Right atrium auricular region (tissue), 2 donors: ENCODE measurements at regions not wholly inside any gene's neighbourhood (a gene's known extent, or its start where the extent isn't known, plus 50 kb on each side); places are given as distances from the start of the nearest gene placed in this dataset.

Source experiments
- DNase-seq: peaks from one replicate; pipeline ENCODE4 v3.0.0-alpha.2; 2019; ENCODE audit warnings: low spot score
- H3K27ac ChIP-seq, 2 donors: fragments of 200-600 bp; sonication (generic); 1 replicate in 1 of 2; 2 replicates in 1 of 2; pipeline ENCODE4 v1.5.1; 2016 to 2019
- H3K27me3 ChIP-seq, 2 donors: fragments of 200-600 bp; sonication (generic); one replicate each; pipeline versions ENCODE4 v1.5.1 to v1.6.0; 2017 to 2019
- H3K36me3 ChIP-seq: fragments of 200-600 bp; sonication (generic); one replicate; pipeline ENCODE4 v1.5.1; 2016
- H3K4me1 ChIP-seq, 2 donors: fragments of 200-600 bp; sonication (generic); one replicate each; pipeline versions ENCODE4 v1.5.1 to v1.6.0; 2017 to 2019
- H3K4me3 ChIP-seq, 2 donors: fragments of 200-600 bp; sonication (generic); 1 replicate in 1 of 2; 2 replicates in 1 of 2; pipeline ENCODE4 v1.5.1; 2017 to 2019; ENCODE audit warnings: mild to moderate bottlenecking in 1 of 2, moderate library complexity in 1 of 2
- H3K9me3 ChIP-seq, 2 donors: fragments of 200-600 bp; sonication (generic); one replicate each; pipeline ENCODE4 v1.5.1; 2019
- TF ChIP-seq, protein P1 (sequence below), 2 donors: fragments of 200-600 bp; sonication (generic); IDR thresholded peaks; one replicate each; pipeline ENCODE4 v1.5.1; 2019; ENCODE audit warnings: antibody characterized with exemption in 2 of 2

DNA sequence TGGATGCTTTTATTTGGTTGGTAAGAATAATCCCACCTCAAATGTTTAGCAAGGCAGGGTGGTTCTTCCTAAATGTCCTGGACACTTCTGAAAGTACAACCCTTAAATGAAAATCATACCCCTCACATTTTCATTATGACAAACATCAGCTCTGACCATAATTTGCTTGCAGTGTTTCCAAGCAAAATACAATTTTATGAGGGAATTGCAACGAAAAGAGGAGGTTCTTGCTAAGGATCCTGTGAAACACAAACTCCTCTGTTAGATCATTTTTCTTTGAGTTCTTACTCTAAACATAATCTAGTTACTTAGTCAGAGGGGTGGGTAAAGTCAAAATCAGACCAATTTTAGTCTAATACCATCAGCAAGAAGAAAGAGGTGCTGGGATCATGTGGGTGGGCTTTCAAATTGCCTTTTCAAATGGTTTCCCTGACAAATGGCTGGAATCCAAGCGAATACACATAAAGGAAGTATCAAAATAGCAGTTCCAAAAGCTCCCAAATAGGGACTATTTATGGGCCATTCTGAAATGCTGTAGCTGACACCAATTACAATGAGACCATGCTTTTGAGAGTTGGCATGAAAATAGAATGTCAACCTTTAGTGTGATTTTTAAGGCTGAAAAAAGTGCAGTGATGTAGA lies 164.9 kb upstream of the INHBA start:
- H3K27ac ChIP-seq, result no peak overlapping the region

DNA sequence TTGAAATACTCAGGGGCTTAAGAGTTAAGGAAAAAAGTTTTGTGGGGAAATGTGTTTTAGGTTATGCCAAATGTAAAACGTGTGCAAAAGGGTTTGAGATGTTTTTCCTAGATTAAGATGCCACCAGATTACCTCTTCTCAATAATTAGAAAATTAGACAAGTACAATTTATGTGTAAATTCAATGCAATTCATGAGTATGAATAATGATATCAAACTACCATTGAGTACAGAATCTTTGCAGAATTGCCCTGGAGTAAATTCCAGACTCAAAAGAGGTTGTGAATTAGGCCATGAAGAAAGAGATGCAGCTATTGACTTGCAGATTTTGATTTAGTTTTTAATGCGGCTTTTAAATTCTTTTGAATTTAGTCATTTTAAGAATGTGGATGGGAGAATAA lies 159.4 kb upstream of the INHBA start:
- TF ChIP-seq, protein P1, sequence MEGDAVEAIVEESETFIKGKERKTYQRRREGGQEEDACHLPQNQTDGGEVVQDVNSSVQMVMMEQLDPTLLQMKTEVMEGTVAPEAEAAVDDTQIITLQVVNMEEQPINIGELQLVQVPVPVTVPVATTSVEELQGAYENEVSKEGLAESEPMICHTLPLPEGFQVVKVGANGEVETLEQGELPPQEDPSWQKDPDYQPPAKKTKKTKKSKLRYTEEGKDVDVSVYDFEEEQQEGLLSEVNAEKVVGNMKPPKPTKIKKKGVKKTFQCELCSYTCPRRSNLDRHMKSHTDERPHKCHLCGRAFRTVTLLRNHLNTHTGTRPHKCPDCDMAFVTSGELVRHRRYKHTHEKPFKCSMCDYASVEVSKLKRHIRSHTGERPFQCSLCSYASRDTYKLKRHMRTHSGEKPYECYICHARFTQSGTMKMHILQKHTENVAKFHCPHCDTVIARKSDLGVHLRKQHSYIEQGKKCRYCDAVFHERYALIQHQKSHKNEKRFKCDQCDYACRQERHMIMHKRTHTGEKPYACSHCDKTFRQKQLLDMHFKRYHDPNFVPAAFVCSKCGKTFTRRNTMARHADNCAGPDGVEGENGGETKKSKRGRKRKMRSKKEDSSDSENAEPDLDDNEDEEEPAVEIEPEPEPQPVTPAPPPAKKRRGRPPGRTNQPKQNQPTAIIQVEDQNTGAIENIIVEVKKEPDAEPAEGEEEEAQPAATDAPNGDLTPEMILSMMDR (IDR thresholded peaks at IDR 0.05), result no peak
- no peak overlapping the region for H3K27ac ChIP-seq
- H3K27me3 ChIP-seq, result no peaks in the 10 kb centered on the region
- no peaks in the 10 kb centered on the region for H3K36me3 ChIP-seq
- H3K4me1 ChIP-seq, result no peaks in the 10 kb centered on the region
- DNase-seq, result no peak
- no peak overlapping the region for H3K4me3 ChIP-seq
- peaks cover 0 to 13% of the 10 kb centered on the region in 2 donors for H3K9me3 ChIP-seq

More for the DNA sequence above, 164.9 kb upstream of the INHBA start:
- no peak overlapping the region for H3K4me3 ChIP-seq
- DNase-seq, result no peak
- no peaks in the 10 kb centered on the region for H3K4me1 ChIP-seq
- TF ChIP-seq, protein P1 (IDR thresholded peaks at IDR 0.05), result no peak
- H3K9me3 ChIP-seq, result peaks cover 0 to 13% of the 10 kb centered on the region in 2 donors
- H3K27me3 ChIP-seq, result no peaks in the 10 kb centered on the region
- no peaks in the 10 kb centered on the region for H3K36me3 ChIP-seq

GRCh38 chr7:41861642-41862041 lies 158.8 kb upstream of the INHBA start:
- DNase-seq, result no peak
- TF ChIP-seq, protein P1 (IDR thresholded peaks at IDR 0.05), result no peak
- Histone ChIP-seq H3K9me3 (peaks cover 0 to 13% of the 10 kb centered on the region in 2 donors), H3K36me3 (no peaks in the 10 kb centered on the region), H3K27ac (no peak overlapping the region), H3K27me3 (no peaks in the 10 kb centered on the region), H3K4me3 (no peak overlapping the region), H3K4me1 (no peaks in the 10 kb centered on the region)

DNA sequence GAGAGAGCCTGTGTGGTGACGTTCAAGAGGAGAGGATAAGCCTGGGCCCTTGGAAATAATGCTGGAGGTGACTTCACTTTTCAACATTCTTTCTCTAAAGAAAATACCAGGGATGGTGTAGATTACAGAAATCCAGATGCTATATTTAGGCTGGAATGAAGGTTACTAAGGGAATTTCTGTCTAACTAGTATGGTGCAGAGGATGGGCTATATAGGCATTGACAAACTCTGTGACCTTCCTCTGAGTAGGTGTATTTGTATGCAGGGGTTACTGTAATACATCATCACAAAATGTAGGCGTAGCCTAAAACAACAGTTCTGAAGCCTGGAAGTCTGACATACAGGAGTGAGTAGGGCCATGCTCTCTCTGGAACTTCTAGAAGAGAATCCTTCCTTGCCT lies 155.3 kb upstream of the INHBA start:
- Histone ChIP-seq H3K4me1 (no peaks in the 10 kb centered on the region), H3K36me3 (no peaks in the 10 kb centered on the region), H3K9me3 (no peaks in the 10 kb centered on the region), H3K27ac (no peak overlapping the region), H3K4me3 (no peak overlapping the region), H3K27me3 (no peaks in the 10 kb centered on the region)
- no peak for DNase-seq
- TF ChIP-seq, protein P1 (IDR thresholded peaks at IDR 0.05), result no peak

- H3K4me1 ChIP-seq, result no peaks in the 10 kb centered on the region
- no peaks in the 10 kb centered on the region for H3K9me3 ChIP-seq
- H3K4me3 ChIP-seq, result no peak overlapping the region
- H3K27me3 ChIP-seq, result no peaks in the 10 kb centered on the region
- no peak for DNase-seq
- H3K27ac ChIP-seq, result no peak overlapping the region
- no peaks in the 10 kb centered on the region for H3K36me3 ChIP-seq
- TF ChIP-seq, protein P1 (IDR thresholded peaks at IDR 0.05), result no peak
Measured at GRCh38 chr7:41855798-41856197, 152.9 kb upstream of the INHBA start.

GRCh38 chr7:41847606-41848005 lies 144.7 kb upstream of the INHBA start:
- Histone ChIP-seq H3K4me1 (no peaks in the 10 kb centered on the region), H3K36me3 (no peaks in the 10 kb centered on the region), H3K9me3 (peaks cover 0 to 10% of the 10 kb centered on the region in 2 donors), H3K4me3 (no peak overlapping the region), H3K27me3 (no peaks in the 10 kb centered on the region), H3K27ac (no peak overlapping the region)
- DNase-seq, result no peak
- TF ChIP-seq, protein P1 (IDR thresholded peaks at IDR 0.05), result no peak
